ENCODE measurements at regions not wholly inside any gene's neighbourhood (a gene's known extent, or its start where the extent isn't known, plus 50 kb on each side); places are given as distances from the start of the nearest gene placed in this dataset.
"Not testable (repeated sequence)": the region's sequence is repeated elsewhere in the genome, so short reads cannot be mapped to it uniquely, and the experiment has no call there.

- no peaks in the 10 kb centered on the region for H3K27me3 ChIP-seq
- H3K27ac ChIP-seq: no peak overlapping the region
- H3K4me3 ChIP-seq: no peak overlapping the region
- no peaks in the 10 kb centered on the region for H3K4me1 ChIP-seq
- no peak for TF ChIP-seq POLR2AphosphoS5 (IDR thresholded peaks at IDR 0.05)
- TF ChIP-seq CTCF (IDR thresholded peaks at IDR 0.05): peak in 1 of 2 donors; percentile 38
- H3K9me3 ChIP-seq: no peaks in the 10 kb centered on the region
- no peak for DNase-seq (ENCODE audit: low spot score in 2 of 2)
- H3K36me3 ChIP-seq: no peaks in the 10 kb centered on the region
- WGBS: 42% methylated on average over 9 of the region's 9 CpGs
Measured at GRCh38 chr7:86469680-86470295, 173.9 kb upstream of the GRM3 start.

GRCh38 chr7:86454753-86455152, 189.0 kb upstream of the GRM3 start:
- Histone ChIP-seq H3K36me3 (no peaks in the 10 kb centered on the region), H3K27me3 (no peaks in the 10 kb centered on the region), H3K4me1 (no peaks in the 10 kb centered on the region), H3K27ac (no peak overlapping the region), H3K9me3 (peaks cover 3% of the 10 kb centered on the region), H3K4me3 (no peak overlapping the region)
- DNase-seq (ENCODE audit: low spot score in 2 of 2): no peak
- 92% methylated on average over 2 of the region's 2 CpGs for WGBS
- TF ChIP-seq POLR2AphosphoS5 (IDR thresholded peaks at IDR 0.05): no peak
- no peak for TF ChIP-seq POLR2A (IDR thresholded peaks at IDR 0.05)
- no peak for TF ChIP-seq EP300 (IDR thresholded peaks at IDR 0.05)
- no peak for TF ChIP-seq CTCF (IDR thresholded peaks at IDR 0.05)

- no peak for DNase-seq (ENCODE audit: low spot score in 2 of 2)
- Histone ChIP-seq H3K27me3 (no peaks in the 10 kb centered on the region), H3K4me3 (no peak overlapping the region), H3K9me3 (peaks cover 3% of the 10 kb centered on the region), H3K27ac (no peak overlapping the region), H3K4me1 (no peaks in the 10 kb centered on the region), H3K36me3 (no peaks in the 10 kb centered on the region)
- WGBS: 93% methylated on average over 1 of the region's 1 CpG
- no peak for TF ChIP-seq POLR2A (IDR thresholded peaks at IDR 0.05)
Measured at GRCh38 chr7:86453454-86453853, 190.3 kb upstream of the GRM3 start.

GRCh38 chr7:86448856-86449255, 194.9 kb upstream of the GRM3 start:
- DNase-seq (ENCODE audit: low spot score in 2 of 2): no peak
- no peak for TF ChIP-seq POLR2A (IDR thresholded peaks at IDR 0.05)
- no peak for TF ChIP-seq POLR2AphosphoS5 (IDR thresholded peaks at IDR 0.05)
- no peak for TF ChIP-seq CTCF (IDR thresholded peaks at IDR 0.05)
- no peak for TF ChIP-seq EP300 (IDR thresholded peaks at IDR 0.05)
- WGBS: 71% methylated on average over 3 of the region's 3 CpGs

GRCh38 chr7:86445285-86445684, 198.4 kb upstream of the GRM3 start:
- H3K9me3 ChIP-seq: no peaks in the 10 kb centered on the region
- TF ChIP-seq POLR2AphosphoS5 (IDR thresholded peaks at IDR 0.05) (no peak), CTCF (IDR thresholded peaks at IDR 0.05) (no peak), POLR2A (IDR thresholded peaks at IDR 0.05) (no peak), EP300 (IDR thresholded peaks at IDR 0.05) (no peak)
- no peaks in the 10 kb centered on the region for H3K36me3 ChIP-seq
- DNase-seq (ENCODE audit: low spot score in 2 of 2): no peak
- no peak overlapping the region for H3K4me3 ChIP-seq
- no peak overlapping the region for H3K27ac ChIP-seq
- no peaks in the 10 kb centered on the region for H3K27me3 ChIP-seq
- no peaks in the 10 kb centered on the region for H3K4me1 ChIP-seq

More at GRCh38 chr7:86448856-86449255, 194.9 kb upstream of the GRM3 start:
- Histone ChIP-seq H3K36me3 (no peaks in the 10 kb centered on the region), H3K27me3 (no peaks in the 10 kb centered on the region), H3K9me3 (peaks cover 3% of the 10 kb centered on the region), H3K4me3 (no peak overlapping the region), H3K4me1 (no peaks in the 10 kb centered on the region), H3K27ac (no peak overlapping the region)

GRCh38 chr7:86444245-86444644, 199.5 kb upstream of the GRM3 start:
- 84% methylated on average over 2 of the region's 2 CpGs for WGBS

GRCh38 chr7:86440420-86440819, 203.3 kb upstream of the GRM3 start:
- not testable (repeated sequence) for H3K27me3 ChIP-seq, H3K9me3 ChIP-seq
- 89% methylated on average over 23 of the region's 29 CpGs for WGBS

More at GRCh38 chr7:86444245-86444644, 199.5 kb upstream of the GRM3 start:
- H3K27ac ChIP-seq: no peak overlapping the region
- DNase-seq (ENCODE audit: low spot score in 2 of 2): no peak
- no peak overlapping the region for H3K4me3 ChIP-seq
- H3K4me1 ChIP-seq: no peaks in the 10 kb centered on the region
- no peaks in the 10 kb centered on the region for H3K27me3 ChIP-seq
- H3K36me3 ChIP-seq: no peaks in the 10 kb centered on the region
- no peaks in the 10 kb centered on the region for H3K9me3 ChIP-seq
- TF ChIP-seq POLR2AphosphoS5 (IDR thresholded peaks at IDR 0.05) (no peak), POLR2A (IDR thresholded peaks at IDR 0.05) (no peak), EP300 (IDR thresholded peaks at IDR 0.05) (no peak), CTCF (IDR thresholded peaks at IDR 0.05) (no peak)

More at GRCh38 chr7:86440420-86440819, 203.3 kb upstream of the GRM3 start:
- DNase-seq (ENCODE audit: low spot score in 2 of 2); H3K27ac ChIP-seq; H3K4me1 ChIP-seq; H3K4me3 ChIP-seq; H3K36me3 ChIP-seq: not testable (repeated sequence)
